ENCODE measurements at regions not wholly inside any gene's neighbourhood (a gene's known extent, or its start where the extent isn't known, plus 50 kb on each side); places are given as distances from the start of the nearest gene placed in this dataset.

- TF ChIP-seq POLR2A (IDR thresholded peaks at IDR 0.05; ENCODE audit: low read length), result no peak
- TF ChIP-seq GATA1 (IDR thresholded peaks at IDR 0.05; ENCODE audit: low read depth, low read length), result no peak
These were observed 395.8 kb upstream of the MIR17HG start for GRCh38 chr13:90951663-90952062.

All from erythroblast (primary cell).